Suprapubic skin (tissue), 4 donors: ENCODE measurements at regions not wholly inside any gene's neighbourhood (a gene's known extent, or its start where the extent isn't known, plus 50 kb on each side); places are given as distances from the start of the nearest gene placed in this dataset.

Experiments
- EP300 ChIP-seq: sonication (generic); formaldehyde crosslinking; IDR thresholded peaks from one replicate; pipeline ENCODE4 v1.6.1; 2017; ENCODE audit warnings: antibody characterized with exemption
- POLR2A ChIP-seq, 2 donors: fragments of 450-650 bp; IDR thresholded peaks; one replicate each; pipeline ENCODE4 v1.6.1; 2017; ENCODE audit warnings: antibody characterized with exemption in 2 of 2, mild to moderate bottlenecking in 2 of 2, moderate library complexity in 2 of 2
- POLR2AphosphoS5 ChIP-seq, 3 donors: sonication (generic); formaldehyde crosslinking; IDR thresholded peaks; one replicate each; pipeline ENCODE4 v1.6.1; 2017; ENCODE audit warnings: antibody characterized with exemption in 3 of 3
- TF ChIP-seq, protein P1 (sequence below), 2 donors: fragments of 200-600 bp in 1 of 2; fragments of 450-650 bp in 1 of 2; sonication (generic) in 1 of 2; IDR thresholded peaks; one replicate each; pipeline ENCODE4 v1.5.1; 2016 to 2019; ENCODE audit warnings: antibody characterized with exemption in 2 of 2, mild to moderate bottlenecking in 1 of 2, moderate library complexity in 1 of 2

DNA sequence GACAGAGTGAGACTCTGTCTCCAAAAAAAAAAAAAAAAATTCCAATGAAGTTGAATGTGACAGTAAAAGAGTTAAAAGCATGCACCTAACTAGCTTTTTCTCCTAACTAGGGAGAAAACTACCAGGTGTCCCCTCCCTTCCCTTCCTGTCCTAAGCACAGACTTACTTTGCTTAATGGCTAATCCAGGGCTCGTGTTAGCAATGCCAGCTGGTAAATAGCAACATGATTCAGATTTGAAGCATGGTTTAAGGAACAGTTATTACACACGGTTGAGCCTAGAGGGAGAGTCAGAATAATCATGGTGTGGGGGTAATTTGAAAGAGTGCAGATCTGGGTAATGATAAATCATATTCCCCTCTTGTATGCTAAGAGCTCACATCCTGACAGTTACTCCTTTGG is 338.3 kb downstream of the STIM2 start:
- TF ChIP-seq POLR2AphosphoS5 (IDR thresholded peaks at IDR 0.05) (no peak), POLR2A (IDR thresholded peaks at IDR 0.05) (no peak), EP300 (no peak)
- TF ChIP-seq, protein P1, sequence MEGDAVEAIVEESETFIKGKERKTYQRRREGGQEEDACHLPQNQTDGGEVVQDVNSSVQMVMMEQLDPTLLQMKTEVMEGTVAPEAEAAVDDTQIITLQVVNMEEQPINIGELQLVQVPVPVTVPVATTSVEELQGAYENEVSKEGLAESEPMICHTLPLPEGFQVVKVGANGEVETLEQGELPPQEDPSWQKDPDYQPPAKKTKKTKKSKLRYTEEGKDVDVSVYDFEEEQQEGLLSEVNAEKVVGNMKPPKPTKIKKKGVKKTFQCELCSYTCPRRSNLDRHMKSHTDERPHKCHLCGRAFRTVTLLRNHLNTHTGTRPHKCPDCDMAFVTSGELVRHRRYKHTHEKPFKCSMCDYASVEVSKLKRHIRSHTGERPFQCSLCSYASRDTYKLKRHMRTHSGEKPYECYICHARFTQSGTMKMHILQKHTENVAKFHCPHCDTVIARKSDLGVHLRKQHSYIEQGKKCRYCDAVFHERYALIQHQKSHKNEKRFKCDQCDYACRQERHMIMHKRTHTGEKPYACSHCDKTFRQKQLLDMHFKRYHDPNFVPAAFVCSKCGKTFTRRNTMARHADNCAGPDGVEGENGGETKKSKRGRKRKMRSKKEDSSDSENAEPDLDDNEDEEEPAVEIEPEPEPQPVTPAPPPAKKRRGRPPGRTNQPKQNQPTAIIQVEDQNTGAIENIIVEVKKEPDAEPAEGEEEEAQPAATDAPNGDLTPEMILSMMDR (IDR thresholded peaks at IDR 0.05) = no peak
